ENCODE measurements at regions not wholly inside any gene's neighbourhood (a gene's known extent, or its start where the extent isn't known, plus 50 kb on each side); places are given as distances from the start of the nearest gene placed in this dataset.

GRCh38 chr18:55161916-55162315 lies 202.7 kb upstream of the CCDC68 start:
- TF ChIP-seq CTCF (IDR thresholded peaks at IDR 0.05; ENCODE audit: poor library complexity, severe bottlenecking) (no peak), REST (IDR thresholded peaks at IDR 0.05; ENCODE audit: borderline replicate concordance) (no peak), EZH2 (IDR thresholded peaks at IDR 0.05; ENCODE audit: borderline replicate concordance, insufficient read depth, low read length, poor library complexity, severe bottlenecking) (no peak), TAF1 (IDR thresholded peaks at IDR 0.05; ENCODE audit: low read depth) (no peak), POLR2AphosphoS5 (IDR thresholded peaks at IDR 0.05) (no peak), RAD21 (conservative IDR thresholded peaks at IDR 0.05) (no peak), EP300 (conservative IDR thresholded peaks at IDR 0.05; ENCODE audit: poor library complexity, severe bottlenecking) (no peak), MXI1 (conservative IDR thresholded peaks at IDR 0.05; ENCODE audit: poor library complexity, severe bottlenecking) (no peak)
